ENCODE measurements at regions not wholly inside any gene's neighbourhood (a gene's known extent, or its start where the extent isn't known, plus 50 kb on each side); places are given as distances from the start of the nearest gene placed in this dataset.

GRCh38 chr7:12884856-12885440 is 197.5 kb downstream of the ARL4A start:
- ChIA-PET SMC1A (ENCODE audit: uncharacterized antibody, unreplicated experiment) (no interaction called here), CTCF (no interaction called here), RAD21 (ENCODE audit: unreplicated experiment) (no interaction called here), POLR2A (no interaction called here)
- H3K9me3 ChIP-seq (replicated peaks; ENCODE audit: control insufficient read depth, insufficient read depth, low read length), result no peaks in the 10 kb centered on the region
- no peak overlapping the region for H3K4me2 ChIP-seq (ENCODE audit: control insufficient read depth, insufficient read depth)
- H3K36me3 ChIP-seq (ENCODE audit: control insufficient read depth in 2 of 2, insufficient read depth in 2 of 2, low read length in 1 of 2), result no peaks in the 10 kb centered on the region
- intact Hi-C loops (cut with micrococcal nuclease; ENCODE audit: unreplicated experiment), result no loop called here
- H4K20me1 ChIP-seq (ENCODE audit: control insufficient read depth, insufficient read depth), result no peaks in the 10 kb centered on the region
- no peak overlapping the region for H3K4me3 ChIP-seq
- no peak overlapping the region for H2AFZ ChIP-seq (ENCODE audit: control insufficient read depth, low read depth, low read length)
- BruUV-seq (replicated peaks), result no TSS peak
- H3K4me1 ChIP-seq (ENCODE audit: control insufficient read depth, insufficient read depth, low read length), result no peaks in the 10 kb centered on the region
- H3K79me2 ChIP-seq (ENCODE audit: control insufficient read depth, insufficient read depth, low read length), result no peaks in the 10 kb centered on the region
- 19% methylated on average over 3 of the region's 3 CpGs for WGBS (ENCODE audit: insufficient coverage, insufficient replicate concordance, low lambda C conversion rate, missing lambda C conversion rate)
- no peak for ATAC-seq
- no peak overlapping the region for H3K27ac ChIP-seq (ENCODE audit: control insufficient read depth, insufficient read depth)
- no peaks in the 10 kb centered on the region for H3K27me3 ChIP-seq (replicated peaks in 1 of 2; ENCODE audit: control insufficient read depth in 2 of 2, insufficient read depth in 2 of 2, low read length in 1 of 2)
- no peak for FAIRE-seq
- DNase-seq (ENCODE audit: low read depth, low spot score), result no peak
- H3K9ac ChIP-seq (ENCODE audit: control insufficient read depth, insufficient read depth, low read length), result no peak overlapping the region
- in situ Hi-C loops (cut with MboI), result no loop called here
- TF ChIP-seq PRDM15 (CRISPR knock-in tag; IDR thresholded peaks at IDR 0.05) (no peak), CHD4 (IDR thresholded peaks at IDR 0.05) (no peak), SMAD5 (IDR thresholded peaks at IDR 0.05; ENCODE audit: low read depth) (no peak), TBL1XR1 (IDR thresholded peaks at IDR 0.05; ENCODE audit: low read depth, low read length) (no peak), NFIC (IDR thresholded peaks at IDR 0.05; ENCODE audit: low read depth, low read length) (no peak), BCL3 (IDR thresholded peaks at IDR 0.05; ENCODE audit: borderline replicate concordance, insufficient read depth, low read depth, low read length, poor library complexity, severe bottlenecking) (no peak), ZNF384 (IDR thresholded peaks at IDR 0.05; ENCODE audit: borderline replicate concordance, low read depth, low read length) (no peak), ELK1 (IDR thresholded peaks at IDR 0.05; ENCODE audit: low read depth, low read length) (no peak), BCLAF1 (IDR thresholded peaks at IDR 0.05) (no peak), RELA (IDR thresholded peaks at IDR 0.05; ENCODE audit: borderline replicate concordance, partially characterized antibody) (no peak), BHLHE40 (IDR thresholded peaks at IDR 0.05; ENCODE audit: borderline replicate concordance in 1 of 2, low read depth in 2 of 2, low read length in 1 of 2) (no peak), YY1 (IDR thresholded peaks at IDR 0.05; ENCODE audit: low read depth, low read length) (no peak), RBBP5 (conservative IDR thresholded peaks at IDR 0.05) (no peak), EGR1 (IDR thresholded peaks at IDR 0.05; ENCODE audit: borderline replicate concordance in 1 of 2, low read depth in 2 of 2, low read length in 2 of 2) (no peak)

All from GM12878 (cell line).